A673 (cell line): ENCODE measurements at regions not wholly inside any gene's neighbourhood (a gene's known extent, or its start where the extent isn't known, plus 50 kb on each side); places are given as distances from the start of the nearest gene placed in this dataset.

Source experiments
- BruUV-seq: library from RNA; stranded (reverse); fragments of 400-500 nt; replicated peaks from 2 replicates; lab custom pipeline; 2021; lab: Mats Ljungman, UMichigan
- CTCF ChIA-PET: fragments of 300-600 bp; sonication (Branson Sonifier 250); formaldehyde crosslinking; loops from one replicate; lab custom pipeline; 2022; ENCODE audit warnings: antibody characterized with exemption; lab: Charles Lee
- POLR2A ChIA-PET: fragments of 300-600 bp; sonication (Branson Sonifier 250); formaldehyde crosslinking; loops from one replicate; lab custom pipeline; 2022; ENCODE audit warnings: antibody characterized with exemption; ENCODE audit not compliant: low non-redundant PET; lab: Charles Lee
- DNase-seq: peaks from one replicate; pipeline ENCODE4 v3.0.0-alpha.2; 2015; ENCODE audit warnings: low spot score
- H3K27ac ChIP-seq: fragments of 200-600 bp; sonication (generic); 2 replicates; pipeline ENCODE4 v1.5.1; 2016; ENCODE audit warnings: mixed run types, low read depth, mild to moderate bottlenecking, mixed read lengths, antibody characterized with exemption, low read length; ENCODE audit not compliant: poor library complexity, severe bottlenecking
- H3K27me3 ChIP-seq: fragments of 200-600 bp; sonication (generic); replicated peaks from 2 replicates; pipeline ENCODE4 v1.6.1; 2017; ENCODE audit warnings: mixed run types, low read depth, mild to moderate bottlenecking, mixed read lengths, antibody characterized with exemption, low read length; ENCODE audit not compliant: insufficient read depth, poor library complexity
- H3K36me3 ChIP-seq: fragments of 200-600 bp; sonication (generic); 2 replicates; pipeline ENCODE4 v1.6.1; 2016; ENCODE audit warnings: mixed run types, mild to moderate bottlenecking, mixed read lengths, antibody characterized with exemption, low read length; ENCODE audit not compliant: insufficient read depth, poor library complexity, severe bottlenecking
- H3K4me1 ChIP-seq: fragments of 200-600 bp; sonication (generic); 2 replicates; pipeline ENCODE4 v1.6.1; 2017; ENCODE audit warnings: mixed run types, mild to moderate bottlenecking, mixed read lengths, antibody characterized with exemption, low read length; ENCODE audit not compliant: insufficient read depth, poor library complexity, severe bottlenecking
- H3K4me3 ChIP-seq: fragments of 200-600 bp; sonication (generic); 2 replicates; pipeline ENCODE4 v1.5.1; 2016; ENCODE audit warnings: low read depth, mixed run types, mild to moderate bottlenecking, mixed read lengths, low read length; ENCODE audit not compliant: poor library complexity, severe bottlenecking
- H3K9me3 ChIP-seq: fragments of 200-600 bp; sonication (generic); 2 replicates; pipeline ENCODE4 v1.6.1; 2016; ENCODE audit warnings: mixed run types, low read depth, mild to moderate bottlenecking, mixed read lengths, antibody characterized with exemption, low read length; ENCODE audit not compliant: poor library complexity, severe bottlenecking
- EZH2 ChIP-seq: fragments of 200-600 bp; sonication (generic); IDR thresholded peaks from 2 replicates; pipeline ENCODE4 v1.6.1; 2017; ENCODE audit warnings: borderline replicate concordance, low read depth, mild to moderate bottlenecking, mixed read lengths, antibody characterized with exemption, low read length; ENCODE audit not compliant: poor library complexity, severe bottlenecking
- intact Hi-C: fragments of 100-400 bp; cut with micrococcal nuclease; formaldehyde crosslinking; loops from one replicate; pipeline ENCODE4 v1.10.0; 2022; ENCODE audit not compliant: unreplicated experiment
- TF ChIP-seq, protein P1 (sequence below): fragments of 300-800, 200-600 bp; sonication (generic); conservative IDR thresholded peaks from 2 replicates; pipeline ENCODE4 v1.5.1; 2017; ENCODE audit warnings: low read depth, mild to moderate bottlenecking, antibody characterized with exemption, low read length, moderate library complexity, mixed read lengths

DNA sequence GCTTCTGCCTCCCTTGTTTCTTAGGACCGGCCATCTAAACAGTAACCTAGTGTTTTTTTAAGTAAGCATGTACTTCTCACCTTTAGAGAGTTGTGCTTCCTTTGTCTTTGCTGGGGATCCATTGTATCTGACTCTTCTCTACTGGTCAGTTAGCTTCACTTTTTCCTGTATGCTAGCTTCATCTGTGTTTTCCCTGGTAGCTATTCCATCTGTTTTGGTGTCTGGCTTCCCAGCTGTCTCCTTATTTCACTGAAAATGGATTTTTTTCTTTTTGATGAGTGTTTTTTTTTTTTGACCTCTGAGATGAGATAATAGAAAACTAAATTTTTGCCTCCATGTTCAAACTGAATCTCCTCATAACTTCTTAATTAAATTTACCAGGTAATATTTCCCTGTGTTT, 637.0 kb upstream of the SLC10A2 start:
- Histone ChIP-seq H3K27ac (no peak overlapping the region), H3K36me3 (no peaks in the 10 kb centered on the region), H3K4me1 (no peaks in the 10 kb centered on the region), H3K27me3 (no peaks in the 10 kb centered on the region), H3K9me3 (no peaks in the 10 kb centered on the region), H3K4me3 (no peak overlapping the region)
- BruUV-seq = no TSS peak
- DNase-seq = no peak
- ChIA-PET CTCF (no interaction called here), POLR2A (no interaction called here)
- intact Hi-C loops = no loop called here
- no peak for TF ChIP-seq EZH2
- TF ChIP-seq, protein P1, sequence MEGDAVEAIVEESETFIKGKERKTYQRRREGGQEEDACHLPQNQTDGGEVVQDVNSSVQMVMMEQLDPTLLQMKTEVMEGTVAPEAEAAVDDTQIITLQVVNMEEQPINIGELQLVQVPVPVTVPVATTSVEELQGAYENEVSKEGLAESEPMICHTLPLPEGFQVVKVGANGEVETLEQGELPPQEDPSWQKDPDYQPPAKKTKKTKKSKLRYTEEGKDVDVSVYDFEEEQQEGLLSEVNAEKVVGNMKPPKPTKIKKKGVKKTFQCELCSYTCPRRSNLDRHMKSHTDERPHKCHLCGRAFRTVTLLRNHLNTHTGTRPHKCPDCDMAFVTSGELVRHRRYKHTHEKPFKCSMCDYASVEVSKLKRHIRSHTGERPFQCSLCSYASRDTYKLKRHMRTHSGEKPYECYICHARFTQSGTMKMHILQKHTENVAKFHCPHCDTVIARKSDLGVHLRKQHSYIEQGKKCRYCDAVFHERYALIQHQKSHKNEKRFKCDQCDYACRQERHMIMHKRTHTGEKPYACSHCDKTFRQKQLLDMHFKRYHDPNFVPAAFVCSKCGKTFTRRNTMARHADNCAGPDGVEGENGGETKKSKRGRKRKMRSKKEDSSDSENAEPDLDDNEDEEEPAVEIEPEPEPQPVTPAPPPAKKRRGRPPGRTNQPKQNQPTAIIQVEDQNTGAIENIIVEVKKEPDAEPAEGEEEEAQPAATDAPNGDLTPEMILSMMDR = no peak

DNA sequence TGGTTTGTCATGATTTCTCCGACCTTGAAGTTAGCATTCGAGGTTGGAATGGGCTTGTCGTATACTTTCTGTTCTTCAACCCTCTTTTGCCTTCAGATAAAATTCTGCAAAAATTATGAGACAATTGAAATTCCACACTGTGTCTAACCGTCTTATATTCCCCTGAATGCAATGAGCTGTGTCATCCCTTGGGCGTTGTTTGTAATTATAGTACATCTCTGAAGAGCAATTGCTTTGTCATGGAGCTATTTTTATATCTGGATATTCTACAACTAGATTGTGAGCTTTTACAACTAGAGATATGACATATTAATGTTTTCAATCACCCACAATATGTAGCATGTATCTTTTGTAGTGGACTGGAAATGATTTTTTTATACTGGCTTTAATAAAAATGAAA, 631.8 kb upstream of the SLC10A2 start:
- Histone ChIP-seq H3K4me3 (no peak overlapping the region), H3K27ac (no peak overlapping the region), H3K36me3 (no peaks in the 10 kb centered on the region), H3K4me1 (no peaks in the 10 kb centered on the region), H3K27me3 (no peaks in the 10 kb centered on the region), H3K9me3 (no peaks in the 10 kb centered on the region)
- ChIA-PET CTCF (no interaction called here), POLR2A (no interaction called here)
- TF ChIP-seq, protein P1 = no peak
- TF ChIP-seq EZH2 = no peak
- DNase-seq = no peak
- intact Hi-C loops = no loop called here
- no TSS peak for BruUV-seq

DNA sequence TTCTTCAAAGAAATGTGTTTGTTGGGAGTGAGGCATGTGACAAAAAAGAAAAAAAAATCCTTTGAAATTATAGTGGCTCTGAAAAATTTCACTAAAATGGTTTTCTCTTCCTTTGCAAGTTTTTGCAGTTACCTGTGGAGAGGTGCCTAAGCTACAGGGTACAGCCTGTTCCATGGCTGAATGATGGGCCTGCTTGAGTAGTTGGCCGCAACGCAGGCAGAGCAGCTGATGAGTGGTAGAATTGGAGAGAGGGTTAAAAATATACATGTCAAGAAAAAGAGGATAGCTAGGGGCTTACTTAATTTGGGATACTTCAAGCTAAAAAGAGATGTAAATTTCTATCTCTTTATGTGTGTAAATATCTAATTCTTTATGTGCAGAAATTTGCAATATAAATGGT, 629.1 kb upstream of the SLC10A2 start:
- TF ChIP-seq, protein P1 = no peak
- TF ChIP-seq EZH2 = no peak
- no peaks in the 10 kb centered on the region for H3K36me3 ChIP-seq
- no TSS peak for BruUV-seq
- POLR2A ChIA-PET = no interaction called here
- H3K27ac ChIP-seq = no peak overlapping the region
- H3K9me3 ChIP-seq = no peaks in the 10 kb centered on the region
- CTCF ChIA-PET = no interaction called here
- intact Hi-C loops = no loop called here
- peaks cover 5% of the 10 kb centered on the region for H3K27me3 ChIP-seq
- no peaks in the 10 kb centered on the region for H3K4me1 ChIP-seq
- H3K4me3 ChIP-seq = no peak overlapping the region
- DNase-seq = no peak
